GM19025 (cell line): ENCODE measurements at regions not wholly inside any gene's neighbourhood (a gene's known extent, or its start where the extent isn't known, plus 50 kb on each side); places are given as distances from the start of the nearest gene placed in this dataset.
"Not testable (repeated sequence)": the region's sequence is repeated elsewhere in the genome, so short reads cannot be mapped to it uniquely, and the experiment has no call there.

Experiments used
- ATAC-seq: cut with Tn5 transposase; IDR thresholded peaks from one replicate; pipeline ENCODE4 v1.9.1; 2021; ENCODE audit warnings: mild to moderate bottlenecking, low read depth, moderate library complexity; ENCODE audit not compliant: unreplicated experiment

DNA sequence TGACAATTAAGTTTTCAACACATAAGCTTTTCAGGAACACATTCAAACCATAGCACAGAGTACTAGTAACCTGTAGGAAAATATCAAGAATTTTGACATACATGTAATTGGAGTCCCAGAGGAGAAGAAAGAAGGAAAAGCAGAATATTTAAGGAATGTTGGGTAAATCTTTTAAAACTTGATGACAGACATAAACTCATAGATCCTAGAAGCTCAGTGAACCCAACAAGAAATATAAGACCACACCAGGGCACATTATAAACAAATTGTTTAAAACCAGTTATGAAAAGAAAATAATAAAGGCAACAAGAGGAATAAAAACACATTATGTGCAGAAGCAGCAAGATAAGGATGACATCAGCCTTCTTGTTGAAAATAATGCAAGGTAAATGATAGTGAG lies 151.5 kb upstream of the ATXN1 start:
- no peak for ATAC-seq

- ATAC-seq: no peak
Measured at GRCh38 chr6:16911088-16911487, 149.8 kb upstream of the ATXN1 start.

- no peak for ATAC-seq
Measured at GRCh38 chr6:16909658-16910360, 148.5 kb upstream of the ATXN1 start.

DNA sequence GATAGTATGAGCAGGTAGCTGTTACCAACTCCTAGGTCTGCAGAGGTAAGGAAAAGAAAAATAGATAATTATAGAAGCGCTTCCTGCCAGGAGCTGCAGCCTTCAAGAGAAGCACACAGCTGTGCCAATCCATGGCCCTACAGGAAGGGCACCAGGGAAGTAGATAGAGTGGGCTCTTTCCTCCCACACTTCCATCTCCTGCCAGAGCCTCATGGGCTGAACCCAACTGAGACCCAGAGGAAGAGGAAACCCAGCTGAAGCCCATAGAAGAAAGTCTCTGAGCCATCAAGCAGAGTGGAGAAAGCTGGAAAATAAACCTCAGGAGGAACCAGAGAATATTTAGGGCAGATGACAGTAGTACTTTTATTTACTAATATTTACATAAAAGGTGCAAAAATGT lies 146.7 kb upstream of the ATXN1 start:
- ATAC-seq: no peak

GRCh38 chr6:16904957-16905356 lies 143.7 kb upstream of the ATXN1 start:
- no peak for ATAC-seq

DNA sequence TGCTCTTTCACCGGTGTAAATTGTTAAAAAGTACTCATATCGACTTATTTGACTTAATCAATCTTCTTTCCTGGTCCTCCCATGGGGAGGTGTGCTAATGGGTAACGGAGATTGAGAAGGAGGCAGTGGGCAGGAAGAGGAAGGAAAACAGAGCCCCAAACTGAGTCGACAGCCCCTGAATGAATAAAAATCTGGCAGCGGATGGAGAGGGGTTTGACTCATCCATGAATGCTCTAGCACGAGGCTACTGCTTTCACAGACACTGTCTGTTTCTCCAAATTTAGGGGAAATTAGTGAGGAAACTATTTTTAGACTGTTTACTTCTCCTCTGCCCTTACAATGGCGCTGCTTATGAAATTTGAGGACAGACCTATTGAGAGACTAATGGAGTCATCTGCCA lies 142.2 kb upstream of the ATXN1 start:
- ATAC-seq: no peak

DNA sequence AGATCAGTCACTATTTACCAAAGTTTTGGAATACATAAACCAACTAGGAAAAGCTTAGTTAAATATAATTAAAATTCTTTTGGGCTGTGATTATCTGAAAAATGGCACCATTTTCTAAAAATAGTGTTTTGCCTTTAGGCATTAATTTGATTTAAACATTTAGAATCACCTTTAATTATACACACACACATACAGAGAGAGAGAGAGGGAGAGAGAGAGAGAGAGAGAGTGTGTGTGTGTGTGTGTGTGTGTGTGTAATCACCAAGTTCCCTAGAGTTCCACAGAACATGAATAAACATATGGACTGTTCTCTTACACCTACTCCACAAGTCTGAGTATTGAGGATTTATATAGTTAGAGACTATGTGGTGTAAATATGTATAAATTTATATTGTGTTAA lies 141.2 kb upstream of the ATXN1 start:
- no peak for ATAC-seq

- ATAC-seq: no peak
Measured at GRCh38 chr6:16901782-16902181, 140.5 kb upstream of the ATXN1 start.

DNA sequence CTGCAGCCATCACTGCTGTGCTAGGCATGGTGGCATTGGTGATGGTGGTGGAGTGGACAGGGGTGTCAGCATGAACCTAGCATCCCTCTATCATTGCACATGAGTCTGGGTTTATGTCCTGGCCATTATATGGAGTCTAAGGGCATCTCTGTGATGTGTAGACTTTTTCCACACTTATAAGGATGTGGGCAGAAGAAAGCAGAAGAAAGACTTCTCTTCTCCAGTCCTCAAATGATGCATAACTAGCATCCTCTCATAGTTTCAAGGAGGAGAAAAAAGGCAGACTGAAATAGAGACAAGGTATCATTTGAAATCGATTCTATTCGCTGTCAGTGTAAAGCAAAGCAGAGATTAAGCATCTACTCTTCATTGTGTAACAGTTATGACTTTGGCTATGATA lies 140.0 kb upstream of the ATXN1 start:
- no peak for ATAC-seq

DNA sequence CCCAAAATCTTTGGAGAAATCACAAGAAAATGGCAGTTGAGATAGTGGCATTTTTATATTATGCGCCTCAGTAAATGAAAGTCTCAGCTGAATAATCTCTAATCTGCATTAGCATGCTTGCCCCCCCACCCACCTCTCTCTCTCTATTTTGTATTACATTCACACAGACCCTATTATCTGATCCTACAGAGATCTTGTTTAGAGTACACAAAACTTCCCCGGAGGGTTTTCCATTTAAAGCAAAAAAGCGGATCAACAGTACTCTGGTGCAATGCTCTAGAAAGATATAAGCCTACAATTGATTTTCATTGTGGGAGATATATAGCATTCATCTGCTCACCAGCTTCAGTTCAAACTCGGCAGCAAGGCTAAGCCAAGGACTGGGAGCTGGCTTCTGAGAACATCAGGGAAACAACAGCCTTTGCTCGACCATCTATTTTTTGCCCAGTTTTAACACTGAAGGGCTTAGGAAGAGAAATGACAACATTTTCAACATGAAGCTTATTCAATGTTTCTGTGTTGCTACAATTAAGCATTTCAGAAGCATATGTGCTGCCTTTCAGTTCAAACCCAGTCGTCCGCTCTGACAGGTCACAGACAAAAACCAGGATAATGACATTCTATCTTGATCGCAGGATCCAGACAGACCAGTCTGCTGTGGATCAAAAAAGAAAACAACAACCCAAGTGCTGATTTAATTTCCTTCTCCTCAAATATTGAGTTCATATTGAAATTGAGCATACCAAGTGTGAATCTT lies 137.6 kb upstream of the ATXN1 start:
- ATAC-seq: no peak

DNA sequence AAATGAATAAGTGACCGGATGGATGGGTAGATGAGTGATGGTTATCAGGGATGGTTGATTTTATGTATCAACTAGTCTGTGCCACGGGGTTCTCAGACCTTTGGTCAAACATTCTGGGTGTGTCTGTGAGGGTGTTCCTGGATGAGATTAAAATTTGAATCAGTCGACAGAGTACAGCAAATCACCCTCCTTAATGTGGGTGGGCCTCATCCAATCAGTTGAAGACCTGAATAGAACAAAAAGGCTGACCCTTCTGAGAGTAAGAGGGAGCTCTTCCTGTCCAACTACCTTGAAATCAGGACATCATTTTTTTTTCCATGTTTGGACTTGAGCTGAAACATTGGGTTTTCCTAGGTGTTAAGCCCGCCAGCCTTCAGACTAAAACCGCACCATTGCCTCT lies 136.4 kb upstream of the ATXN1 start:
- ATAC-seq: no peak

GRCh38 chr6:16894301-16894700 lies 133.0 kb upstream of the ATXN1 start:
- no peak for ATAC-seq

DNA sequence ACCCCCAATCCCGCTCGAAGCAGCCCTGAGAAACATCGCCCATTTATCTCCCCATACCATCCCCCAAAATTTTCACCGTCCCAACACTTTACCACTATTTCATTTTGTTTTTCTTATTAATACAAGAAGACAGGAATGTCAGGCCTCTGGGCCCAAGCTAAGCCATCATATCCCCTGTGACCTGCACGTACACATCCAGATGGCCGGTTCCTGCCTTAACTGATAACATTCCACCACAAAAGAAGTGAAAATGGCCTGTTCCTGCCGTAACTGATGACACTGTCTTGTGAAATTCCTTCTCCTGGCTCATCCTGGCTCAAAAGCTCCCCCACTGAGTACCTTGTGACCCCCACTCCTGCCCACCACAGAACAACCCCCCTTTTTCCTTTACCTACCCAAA lies 129.8 kb upstream of the ATXN1 start:
- not testable (repeated sequence) for ATAC-seq

DNA sequence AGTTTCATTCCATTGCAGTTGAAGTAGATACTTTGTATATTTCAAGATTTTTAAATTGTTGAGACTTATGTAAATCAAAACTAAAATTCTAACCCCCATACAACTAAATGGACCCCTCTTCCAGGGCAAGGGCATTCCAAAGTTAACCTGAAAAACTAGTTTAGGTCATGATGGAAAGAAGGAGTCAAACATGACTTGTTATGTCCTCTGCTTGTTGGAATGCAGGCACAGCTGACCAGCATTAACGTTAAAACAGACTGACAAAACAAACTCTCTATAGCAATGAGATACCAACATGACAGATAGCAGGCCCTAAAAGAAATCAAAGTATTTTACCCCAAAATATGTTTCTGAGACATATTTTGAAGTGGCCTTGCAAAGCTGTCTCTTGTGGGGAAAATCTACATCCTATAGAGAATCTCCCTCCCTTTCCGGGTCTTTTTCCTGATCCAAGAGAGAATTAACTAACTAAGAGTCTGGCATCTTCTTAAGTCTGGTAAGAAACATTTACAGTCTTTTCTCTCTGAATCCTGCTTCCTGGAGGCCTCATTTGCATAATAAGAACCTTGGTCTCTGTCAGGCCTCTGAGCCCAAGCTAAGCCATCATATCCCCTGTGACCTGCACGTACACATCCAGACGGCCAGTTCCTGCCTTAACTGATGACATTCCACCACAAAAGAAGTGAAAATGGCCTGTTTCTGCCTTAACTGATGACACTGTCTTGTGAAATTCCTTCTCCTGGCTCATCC lies 124.3 kb upstream of the ATXN1 start:
- no peak for ATAC-seq

- ATAC-seq: no peak
Measured at GRCh38 chr6:16884526-16884925, 123.3 kb upstream of the ATXN1 start.

- ATAC-seq: no peak
Measured at GRCh38 chr6:16883414-16883813, 122.2 kb upstream of the ATXN1 start.

DNA sequence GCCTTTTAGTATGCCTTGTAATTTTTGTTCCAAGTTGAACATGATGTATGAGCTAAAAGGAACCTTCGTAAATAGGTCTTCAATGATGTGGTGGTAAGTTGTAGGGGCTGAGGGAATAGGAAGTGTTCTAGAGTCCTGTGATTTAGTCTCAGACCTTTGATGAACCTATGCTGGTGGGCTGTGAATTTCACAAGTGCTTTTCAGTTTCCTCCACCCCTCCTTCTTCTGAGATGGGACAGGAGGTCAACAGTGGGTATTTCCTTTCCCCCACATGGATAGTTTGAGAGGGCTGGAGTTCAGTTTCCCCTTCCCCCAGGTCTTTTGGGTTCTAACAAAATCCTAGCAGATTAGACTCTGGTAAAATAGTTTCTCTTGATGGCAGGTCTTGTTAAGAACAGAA lies 121.0 kb upstream of the ATXN1 start:
- ATAC-seq: no peak

DNA sequence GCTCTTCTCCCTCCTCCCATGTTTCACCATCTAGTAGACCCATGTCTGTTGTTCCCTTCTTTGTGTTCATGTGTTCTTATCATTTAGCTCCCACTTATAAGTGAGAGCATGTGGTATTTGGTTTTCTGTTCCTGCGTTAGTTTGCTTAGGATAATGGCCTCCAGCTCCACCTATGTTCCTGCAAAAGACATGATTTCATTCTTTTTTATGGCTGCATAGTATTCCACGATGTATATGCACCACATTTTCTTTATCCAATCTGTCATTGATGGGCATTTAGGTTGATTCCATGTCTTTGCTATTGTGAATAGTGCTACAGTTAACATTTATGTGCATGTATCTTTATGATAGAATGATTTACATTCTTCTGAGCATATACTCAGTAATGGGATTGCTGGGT lies 115.6 kb upstream of the ATXN1 start:
- not testable (repeated sequence) for ATAC-seq

- no peak for ATAC-seq
Measured at GRCh38 chr6:16876201-16876600, 114.9 kb upstream of the ATXN1 start.

GRCh38 chr6:16873698-16874097 lies 112.4 kb upstream of the ATXN1 start:
- ATAC-seq: no peak

DNA sequence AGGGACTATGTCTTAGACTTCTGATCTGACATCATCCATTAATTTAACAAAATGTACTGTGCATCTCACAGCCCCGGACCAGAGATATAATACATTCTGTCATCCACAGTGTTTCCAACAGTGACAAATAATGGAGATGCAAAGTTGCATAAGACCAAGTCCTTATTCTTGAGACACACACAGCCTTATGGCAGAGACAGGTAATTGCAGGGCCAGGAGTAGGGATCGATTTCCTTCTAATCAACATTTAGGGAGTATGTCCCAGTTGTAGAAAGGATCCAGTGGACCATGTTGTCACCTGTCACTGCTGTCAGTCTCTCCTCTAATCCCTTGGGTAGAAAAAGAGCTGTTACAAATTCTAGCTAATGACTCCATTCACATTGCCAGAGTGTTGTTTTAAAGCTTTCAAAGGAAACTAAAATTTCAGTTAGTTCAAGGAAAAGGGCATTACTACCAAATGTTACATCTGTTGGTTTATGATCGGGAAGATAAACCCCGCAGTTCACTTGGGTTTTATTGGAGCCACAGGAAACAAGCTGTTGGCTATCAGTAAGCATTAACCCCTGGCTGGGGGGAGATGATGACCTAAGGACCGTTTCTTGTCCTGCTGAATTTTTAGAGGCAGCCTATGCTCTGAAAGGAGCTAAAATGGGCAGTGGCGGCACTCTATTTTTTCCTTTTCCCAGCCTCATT lies 111.4 kb upstream of the ATXN1 start:
- no peak for ATAC-seq
